B cell (primary cell): ENCODE measurements at regions not wholly inside any gene's neighbourhood (a gene's known extent, or its start where the extent isn't known, plus 50 kb on each side); places are given as distances from the start of the nearest gene placed in this dataset.

Source experiments
- ATAC-seq: fragments of 200-7000 bp; cut with Tn5 transposase; one replicate; pipeline ENCODE4 v1.10.0; 2021; ENCODE audit warnings: low read depth, mild to moderate bottlenecking, moderate number of reproducible peaks, moderate library complexity
- CTCF ChIA-PET: fragments of 350-600 bp; sonication (Branson Sonifier 250); formaldehyde crosslinking; loops from one replicate; lab custom pipeline; 2021; ENCODE audit warnings: antibody characterized with exemption, inconsistent platforms; lab: Charles Lee
- POLR2A ChIA-PET: fragments of 350-600 bp; sonication (Branson Sonifier 250); formaldehyde crosslinking; loops from one replicate; lab custom pipeline; 2021; ENCODE audit warnings: antibody characterized with exemption; lab: Charles Lee
- DNase-seq: peaks from one replicate; pipeline ENCODE4 v3.0.0; 2013
- H2AFZ ChIP-seq: 2 replicates; pipeline ENCODE4 v1.6.1; 2012; ENCODE audit warnings: mild to moderate bottlenecking, low read depth, low read length; ENCODE audit not compliant: insufficient read depth, poor library complexity, severe bottlenecking
- H3K27ac ChIP-seq, 2 donors: 1 replicate in 1 of 2; 2 replicates in 1 of 2; pipeline ENCODE4 v1.5.1; 2012 to 2013; ENCODE audit warnings: low read length in 2 of 2, mild to moderate bottlenecking in 2 of 2, moderate library complexity in 1 of 2
- H3K27me3 ChIP-seq, 4 experiments: fragments of 200-600 bp in 1 of 4; sonication (generic) in 1 of 4; replicated peaks in 1 of 4; 1 replicate in 2 of 4; 2 replicates in 2 of 4; pipeline versions ENCODE4 v1.6.1 to v1.7.0; 2013 to 2016; ENCODE audit warnings: low read length in 3 of 4, mild to moderate bottlenecking in 2 of 4, mixed read lengths in 1 of 4, moderate library complexity in 1 of 4; ENCODE audit not compliant: insufficient read depth in 4 of 4, control insufficient read depth in 3 of 4; ENCODE audit errors: control extremely low read depth in 1 of 4
- H3K36me3 ChIP-seq, 2 experiments: replicated peaks in 1 of 2; 1 replicate in 1 of 2; 2 replicates in 1 of 2; pipeline versions ENCODE4 v1.6.1 to v1.7.1; 2013; ENCODE audit warnings: low read length in 1 of 2; ENCODE audit not compliant: insufficient read depth in 2 of 2, control insufficient read depth in 1 of 2; ENCODE audit errors: control extremely low read depth in 1 of 2, extremely low read depth in 1 of 2
- H3K4me1 ChIP-seq, 2 donors: fragments of 200-600 bp in 1 of 2; sonication (generic) in 1 of 2; 1 replicate in 1 of 2; 2 replicates in 1 of 2; pipeline versions ENCODE4 v1.5.1 to v1.6.1; 2013 to 2017; ENCODE audit warnings: low read length in 2 of 2; ENCODE audit not compliant: control insufficient read depth in 2 of 2, insufficient read depth in 2 of 2
- H3K4me2 ChIP-seq: replicated peaks from 2 replicates; pipeline ENCODE3; 2012; ENCODE audit warnings: mild to moderate bottlenecking, low read depth, low read length; ENCODE audit not compliant: poor library complexity, severe bottlenecking
- H3K4me3 ChIP-seq, 5 experiments: fragments of 200-600 bp in 1 of 5; sonication (generic) in 1 of 5; 1 replicate in 3 of 5; 2 replicates in 2 of 5; pipeline versions ENCODE4 v1.5.1 to v1.7.0; 2011 to 2016; ENCODE audit warnings: low read length in 4 of 5, mild to moderate bottlenecking in 4 of 5, low read depth in 2 of 5, control low read depth in 1 of 5, moderate library complexity in 1 of 5; ENCODE audit not compliant: insufficient read depth in 1 of 5; ENCODE audit errors: control extremely low read depth in 1 of 5, extremely low read depth in 1 of 5
- H3K79me2 ChIP-seq: fragments of 200-600 bp; sonication (generic); one replicate; pipeline ENCODE4 v1.6.0; 2016; ENCODE audit warnings: low read length; ENCODE audit not compliant: control insufficient read depth, insufficient read depth
- H3K9ac ChIP-seq: fragments of 200-600 bp; sonication (generic); 2 replicates; pipeline ENCODE4 v1.6.1; 2017; ENCODE audit warnings: mild to moderate bottlenecking, low read length, moderate library complexity
- H3K9me3 ChIP-seq, 3 donors: one replicate each; pipeline versions ENCODE4 v1.6.1 to v1.7.1; 2013; ENCODE audit warnings: low read length in 2 of 3; ENCODE audit not compliant: control insufficient read depth in 2 of 3, insufficient read depth in 1 of 3; ENCODE audit errors: control extremely low read depth in 1 of 3
- H4K20me1 ChIP-seq: 2 replicates; pipeline ENCODE4 v1.6.0; 2012; ENCODE audit warnings: mild to moderate bottlenecking, low read length; ENCODE audit not compliant: insufficient read depth, control insufficient read depth, poor library complexity, severe bottlenecking
- H3K27ac Mint-ChIP-seq: one replicate; pipeline ENCODE4 v1.8.0; 2021; ENCODE audit warnings: mixed read lengths
- H3K27me3 Mint-ChIP-seq: one replicate; pipeline ENCODE4 v1.8.0; 2021; ENCODE audit warnings: mixed read lengths
- H3K4me1 Mint-ChIP-seq: one replicate; pipeline ENCODE4 v1.8.0; 2021; ENCODE audit warnings: mixed read lengths
- H3K4me3 Mint-ChIP-seq: one replicate; pipeline ENCODE4 v1.8.0; 2021; ENCODE audit warnings: mixed read lengths
- H3K9me3 Mint-ChIP-seq: one replicate; pipeline ENCODE4 v1.8.0; 2022; ENCODE audit warnings: mixed read lengths; ENCODE audit not compliant: insufficient read depth
- CTCF ChIP-seq: fragments of 200-600 bp; IDR thresholded peaks from one replicate; pipeline ENCODE4 v1.8.0; 2022; ENCODE audit warnings: antibody characterized with exemption, mild to moderate bottlenecking
- EZH2 ChIP-seq: IDR thresholded peaks from 2 replicates; pipeline ENCODE4 v1.6.1; 2012; ENCODE audit warnings: borderline replicate concordance, low read depth, mild to moderate bottlenecking, moderate library complexity, low read length; ENCODE audit not compliant: insufficient read depth, poor library complexity, severe bottlenecking
- WGBS: methylation state at CpG from one replicate; pipeline ENCODE4 v1.1.5; 2013; ENCODE audit warnings: missing lambda C conversion rate; ENCODE audit not compliant: insufficient coverage; 5-methylcytosine and 5-hydroxymethylcytosine counted together
- intact Hi-C: fragments of 100-400 bp; cut with micrococcal nuclease; formaldehyde crosslinking; loops from one replicate; pipeline ENCODE4 v1.10.0; 2022

- Histone ChIP-seq H2AFZ (no peak overlapping the region), H3K4me3 (no peak overlapping the region), H3K9ac (no peak overlapping the region), H3K4me2 (no peak overlapping the region), H3K36me3 (no peaks in the 10 kb centered on the region), H3K4me1 (no peaks in the 10 kb centered on the region), H3K27me3 (no peaks in the 10 kb centered on the region), H3K9me3 (no peaks in the 10 kb centered on the region), H4K20me1 (no peaks in the 10 kb centered on the region), H3K79me2 (no peaks in the 10 kb centered on the region), H3K27ac (no peak overlapping the region)
- ChIA-PET POLR2A (no interaction called here), CTCF (no interaction called here)
- DNase-seq (no peak), ATAC-seq (no peak)
- Mint-ChIP-seq H3K4me3 (no peak overlapping the region), H3K27me3 (no peaks in the 10 kb centered on the region), H3K4me1 (no peaks in the 10 kb centered on the region), H3K9me3 (no peaks in the 10 kb centered on the region), H3K27ac (no peak overlapping the region)
- no CpG with 5 or more reads among the region's 3 CpGs for WGBS
- intact Hi-C loops: no loop called here
- TF ChIP-seq EZH2 (no peak), CTCF (no peak)
Measured at GRCh38 chr15:54941417-54941816, 255.3 kb downstream of the RSL24D1 start.

DNA sequence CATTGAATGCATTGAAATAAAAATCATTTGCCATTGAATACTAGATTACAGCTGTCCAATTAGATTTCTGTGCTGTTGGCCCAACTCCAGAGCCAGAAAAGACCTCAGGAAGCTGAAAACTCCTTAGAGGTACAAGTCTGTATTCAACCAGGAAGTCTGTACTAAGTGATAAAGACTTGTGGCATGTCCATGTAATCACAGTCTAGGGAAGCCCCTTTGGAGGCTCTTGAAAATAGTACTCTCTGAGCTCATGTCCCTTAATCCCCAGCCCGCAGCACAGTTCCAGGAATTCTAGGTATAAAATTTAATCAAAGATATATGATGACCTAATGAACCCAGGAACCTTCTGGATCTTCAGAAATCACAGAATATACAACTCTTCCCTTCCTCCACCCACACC, 279.4 kb downstream of the RSL24D1 start:
- no peak overlapping the region for H3K4me3 Mint-ChIP-seq
- H2AFZ ChIP-seq: no peak overlapping the region
- H3K4me1 Mint-ChIP-seq: no peaks in the 10 kb centered on the region
- CTCF ChIA-PET: no interaction called here
- H3K9ac ChIP-seq: no peak overlapping the region
- no peaks in the 10 kb centered on the region for H3K36me3 ChIP-seq
- no CpG with 5 or more reads among the region's 1 CpG for WGBS
- no peaks in the 10 kb centered on the region for H4K20me1 ChIP-seq
- TF ChIP-seq EZH2 (no peak), CTCF (no peak)
- no peaks in the 10 kb centered on the region for H3K4me1 ChIP-seq
- peaks cover 0 to 4% (median 0%) of the 10 kb centered on the region in 3 donors for H3K9me3 ChIP-seq
- H3K4me3 ChIP-seq: no peak overlapping the region
- no peaks in the 10 kb centered on the region for H3K79me2 ChIP-seq
- DNase-seq: no peak
- intact Hi-C loops: no loop called here
- no peak overlapping the region for H3K27ac ChIP-seq
- H3K9me3 Mint-ChIP-seq: peaks cover 4% of the 10 kb centered on the region
- no peaks in the 10 kb centered on the region for H3K27me3 ChIP-seq
- H3K27ac Mint-ChIP-seq: no peak overlapping the region
- ATAC-seq: no peak
- no peaks in the 10 kb centered on the region for H3K27me3 Mint-ChIP-seq
- POLR2A ChIA-PET: no interaction called here
- H3K4me2 ChIP-seq: no peak overlapping the region
